ENCODE measurements at regions not wholly inside any gene's neighbourhood (a gene's known extent, or its start where the extent isn't known, plus 50 kb on each side); places are given as distances from the start of the nearest gene placed in this dataset.

GRCh38 chr10:101301111-101301731, 52.7 kb upstream of the BTRC start:
- no peaks in the 10 kb centered on the region for H3K79me2 ChIP-seq (ENCODE audit: control insufficient read depth, insufficient read depth, low read length)
- peak; percentile 79 for DNase-seq
- no peak overlapping the region for H3K18ac ChIP-seq (ENCODE audit: low read length)
- no peak overlapping the region for H4K5ac ChIP-seq (ENCODE audit: low read length)
- no peak overlapping the region for H2AK5ac ChIP-seq (ENCODE audit: low read length)
- WGBS (ENCODE audit: extremely low coverage, insufficient coverage, low lambda C conversion rate), result no CpG with 5 or more reads among the region's 2 CpGs
- H3K79me1 ChIP-seq (ENCODE audit: low read length), result no peaks in the 10 kb centered on the region
- no peak overlapping the region for H2BK5ac ChIP-seq (ENCODE audit: low read length)
- no peak overlapping the region for H3K9ac ChIP-seq (ENCODE audit: low read length)
- no peak overlapping the region for H4K8ac ChIP-seq (ENCODE audit: low read depth, low read length)
- H3K27me3 ChIP-seq (ENCODE audit: insufficient read depth, low read length, poor library complexity), result no peaks in the 10 kb centered on the region
- H2BK120ac ChIP-seq (ENCODE audit: low read depth, low read length), result no peak overlapping the region
- no peak overlapping the region for H2BK15ac ChIP-seq (replicated peaks; ENCODE audit: low read depth)
- no peak overlapping the region for H3K27ac ChIP-seq (ENCODE audit: low read depth, low read length)
- no peak overlapping the region for H3K4ac ChIP-seq (ENCODE audit: low read depth, low read length)
- H3K4me1 ChIP-seq (ENCODE audit: control insufficient read depth, low read depth, low read length), result peaks cover 2% of the 10 kb centered on the region
- no peak overlapping the region for H3K4me3 ChIP-seq (ENCODE audit: low read length)
- no peak overlapping the region for H3K56ac ChIP-seq (ENCODE audit: low read length)
- H3K4me2 ChIP-seq (ENCODE audit: low read length), result no peak overlapping the region
- H3K36me3 ChIP-seq (ENCODE audit: control insufficient read depth, insufficient read depth, low read length), result no peaks in the 10 kb centered on the region
- H3K23ac ChIP-seq (ENCODE audit: low read length), result no peak overlapping the region

GRCh38 chr10:101303087-101303703, 50.8 kb upstream of the BTRC start:
- DNase-seq, result no peak
- H2BK15ac ChIP-seq (replicated peaks; ENCODE audit: low read depth), result no peak overlapping the region
- H3K27me3 ChIP-seq (ENCODE audit: insufficient read depth, low read length, poor library complexity), result no peaks in the 10 kb centered on the region
- H3K4me2 ChIP-seq (ENCODE audit: low read length), result no peak overlapping the region
- no peak overlapping the region for H4K8ac ChIP-seq (ENCODE audit: low read depth, low read length)
- H3K9ac ChIP-seq (ENCODE audit: low read length), result no peak overlapping the region
- no peak overlapping the region for H2BK5ac ChIP-seq (ENCODE audit: low read length)
- no peak overlapping the region for H3K23ac ChIP-seq (ENCODE audit: low read length)
- WGBS (ENCODE audit: extremely low coverage, insufficient coverage, low lambda C conversion rate), result no CpG with 5 or more reads among the region's 4 CpGs
- no peak overlapping the region for H2BK120ac ChIP-seq (ENCODE audit: low read depth, low read length)
- H3K79me2 ChIP-seq (ENCODE audit: control insufficient read depth, insufficient read depth, low read length), result no peaks in the 10 kb centered on the region
- no peak overlapping the region for H3K4me3 ChIP-seq (ENCODE audit: low read length)
- H3K4me1 ChIP-seq (ENCODE audit: control insufficient read depth, low read depth, low read length), result no peaks in the 10 kb centered on the region
- H3K18ac ChIP-seq (ENCODE audit: low read length), result no peak overlapping the region
- H3K36me3 ChIP-seq (ENCODE audit: control insufficient read depth, insufficient read depth, low read length), result no peaks in the 10 kb centered on the region
- H3K79me1 ChIP-seq (ENCODE audit: low read length), result no peaks in the 10 kb centered on the region
- H3K56ac ChIP-seq (ENCODE audit: low read length), result no peak overlapping the region
- no peak overlapping the region for H2AK5ac ChIP-seq (ENCODE audit: low read length)
- no peak overlapping the region for H3K27ac ChIP-seq (ENCODE audit: low read depth, low read length)
- H4K5ac ChIP-seq (ENCODE audit: low read length), result no peak overlapping the region
- no peak overlapping the region for H3K4ac ChIP-seq (ENCODE audit: low read depth, low read length)

Measured in mesendoderm (in vitro differentiated cells).